WERI-Rb-1 (cell line): ENCODE measurements at regions not wholly inside any gene's neighbourhood (a gene's known extent, or its start where the extent isn't known, plus 50 kb on each side); places are given as distances from the start of the nearest gene placed in this dataset.

ENCODE experiments used
- DNase-seq: peaks from one replicate; pipeline ENCODE4 v3.0.0-alpha.2; 2020
- H3K27ac ChIP-seq: fragments of 250-450 bp; sonication (Bioruptor Pico); 2 replicates; pipeline ENCODE4 v1.5.1; 2020; ENCODE audit warnings: mild to moderate bottlenecking, moderate library complexity
- H3K27me3 ChIP-seq: fragments of 250-450 bp; sonication (Bioruptor Pico); 2 replicates; pipeline ENCODE4 v1.5.1; 2021; ENCODE audit warnings: mild to moderate bottlenecking, low read depth, moderate library complexity; ENCODE audit not compliant: insufficient read depth, severe bottlenecking
- H3K36me3 ChIP-seq: fragments of 250-450 bp; sonication (Bioruptor Pico); 2 replicates; pipeline ENCODE4 v1.5.1; 2020; ENCODE audit warnings: mild to moderate bottlenecking, moderate library complexity
- H3K4me3 ChIP-seq: 2 replicates; pipeline ENCODE4 v1.5.1; 2011; ENCODE audit warnings: low read depth, mild to moderate bottlenecking, control low read depth, low read length
- H3K9me3 ChIP-seq: fragments of 250-450 bp; sonication (Bioruptor Pico); 2 replicates; pipeline ENCODE4 v1.5.1; 2021; ENCODE audit warnings: mild to moderate bottlenecking, moderate library complexity; ENCODE audit not compliant: severe bottlenecking
- CTCF ChIP-seq: IDR thresholded peaks from 2 replicates; pipeline ENCODE4 v1.5.1; 2011; ENCODE audit warnings: low read depth, mild to moderate bottlenecking, control low read depth, inconsistent platforms, low read length

DNA sequence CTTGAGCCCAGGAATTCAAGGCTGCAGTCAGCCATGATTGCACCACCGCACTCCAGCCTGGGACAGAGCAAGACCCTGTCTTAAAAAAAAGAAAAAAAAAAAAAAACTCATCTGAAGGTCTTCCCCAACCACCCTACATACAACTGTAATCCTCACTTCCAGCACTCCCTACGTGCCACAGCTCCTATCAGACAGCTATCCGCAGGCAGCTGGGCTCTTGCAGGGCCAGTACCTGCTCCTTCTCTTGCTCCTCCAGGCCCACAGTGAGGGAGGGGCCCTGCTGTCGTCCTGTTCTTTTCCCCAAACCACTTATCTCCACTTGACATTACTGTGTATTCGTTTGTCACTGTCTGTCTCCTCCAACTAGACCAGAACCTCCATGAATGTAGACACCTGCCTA, 156.1 kb upstream of the NECTIN1 start:
- Histone ChIP-seq H3K27me3 (no peaks in the 10 kb centered on the region), H3K36me3 (no peaks in the 10 kb centered on the region), H3K9me3 (no peaks in the 10 kb centered on the region), H3K4me3 (no peak overlapping the region), H3K27ac (no peak overlapping the region)
- DNase-seq = no peak
- no peak for TF ChIP-seq CTCF

- no peaks in the 10 kb centered on the region for H3K27me3 ChIP-seq
- TF ChIP-seq CTCF = no peak
- no peak overlapping the region for H3K4me3 ChIP-seq
- H3K27ac ChIP-seq = no peak overlapping the region
- no peaks in the 10 kb centered on the region for H3K9me3 ChIP-seq
- no peak for DNase-seq
- no peaks in the 10 kb centered on the region for H3K36me3 ChIP-seq
Observed at GRCh38 chr11:119882316-119882715, 153.3 kb upstream of the NECTIN1 start.

DNA sequence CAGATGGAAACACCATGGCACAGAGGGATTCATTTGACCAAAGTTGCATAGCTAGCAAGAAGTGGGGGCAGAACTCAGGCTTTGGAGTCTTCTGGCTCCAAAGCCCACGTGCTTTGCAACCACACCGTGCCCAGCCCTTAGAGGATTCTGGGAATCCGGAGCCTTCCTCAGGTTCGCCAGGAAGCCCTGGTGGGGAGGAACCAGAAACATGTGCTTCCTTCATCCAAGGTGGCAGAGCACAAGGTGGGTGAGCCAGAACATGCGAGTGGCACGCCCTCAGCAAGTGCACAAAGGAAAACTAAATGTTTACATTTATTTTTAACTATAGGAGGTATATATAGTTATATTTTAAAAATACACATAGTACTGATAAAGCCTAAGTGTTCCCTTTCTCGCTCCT, 151.9 kb upstream of the NECTIN1 start:
- H3K27ac ChIP-seq = no peak overlapping the region
- DNase-seq = no peak
- H3K9me3 ChIP-seq = no peaks in the 10 kb centered on the region
- H3K36me3 ChIP-seq = no peaks in the 10 kb centered on the region
- no peaks in the 10 kb centered on the region for H3K27me3 ChIP-seq
- no peak overlapping the region for H3K4me3 ChIP-seq
- TF ChIP-seq CTCF = no peak

- no peak overlapping the region for H3K27ac ChIP-seq
- TF ChIP-seq CTCF = no peak
- H3K27me3 ChIP-seq = no peaks in the 10 kb centered on the region
- no peaks in the 10 kb centered on the region for H3K36me3 ChIP-seq
- H3K9me3 ChIP-seq = no peaks in the 10 kb centered on the region
- DNase-seq = no peak
- H3K4me3 ChIP-seq = no peak overlapping the region
Observed at GRCh38 chr11:119880143-119880542, 151.1 kb upstream of the NECTIN1 start.

- Histone ChIP-seq H3K4me3 (no peak overlapping the region), H3K27ac (no peak overlapping the region), H3K36me3 (no peaks in the 10 kb centered on the region), H3K27me3 (no peaks in the 10 kb centered on the region), H3K9me3 (no peaks in the 10 kb centered on the region)
- no peak for DNase-seq
- TF ChIP-seq CTCF = no peak
Observed at GRCh38 chr11:119878990-119879389, 150.0 kb upstream of the NECTIN1 start.

DNA sequence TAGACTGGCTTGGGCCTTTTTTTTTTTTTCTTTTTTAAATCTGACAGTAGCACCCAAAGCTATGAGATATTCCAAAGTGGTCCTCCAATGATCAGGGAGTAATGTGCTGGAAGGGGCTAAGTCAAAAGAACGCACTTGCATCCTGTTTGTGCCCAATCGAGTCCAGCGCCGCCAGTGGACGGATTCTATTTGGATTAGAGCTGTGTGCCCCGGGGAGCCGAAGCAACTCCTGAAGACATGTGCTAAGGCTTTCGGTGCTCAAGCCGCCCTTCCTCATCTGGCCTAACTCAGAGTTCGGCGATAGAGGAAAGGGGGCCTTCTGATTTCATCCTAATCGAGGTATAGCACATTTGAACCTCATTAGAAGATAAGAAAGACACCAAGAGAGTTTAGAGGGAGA, 147.8 kb upstream of the NECTIN1 start:
- H3K9me3 ChIP-seq = no peaks in the 10 kb centered on the region
- TF ChIP-seq CTCF = no peak
- no peak for DNase-seq
- H3K4me3 ChIP-seq = no peak overlapping the region
- H3K27ac ChIP-seq = no peak overlapping the region
- H3K36me3 ChIP-seq = no peaks in the 10 kb centered on the region
- H3K27me3 ChIP-seq = no peaks in the 10 kb centered on the region
